Brain microvascular endothelial cell (primary cell): ENCODE measurements at regions not wholly inside any gene's neighbourhood (a gene's known extent, or its start where the extent isn't known, plus 50 kb on each side); places are given as distances from the start of the nearest gene placed in this dataset.

ENCODE experiments used
- DNase-seq: peaks from one replicate; pipeline ENCODE4 v3.0.0-alpha.2; 2020
- H3K27ac ChIP-seq: fragments of 250-450 bp; sonication (Bioruptor Pico); 2 replicates; pipeline ENCODE4 v1.5.1; 2020; ENCODE audit warnings: mild to moderate bottlenecking, moderate library complexity
- H3K27me3 ChIP-seq: fragments of 250-450 bp; sonication (Bioruptor Pico); replicated peaks from 2 replicates; pipeline ENCODE4 v1.5.1; 2020; ENCODE audit warnings: mild to moderate bottlenecking
- H3K36me3 ChIP-seq: fragments of 250-450 bp; sonication (Bioruptor Pico); replicated peaks from 2 replicates; pipeline ENCODE4 v1.5.1; 2020; ENCODE audit warnings: mild to moderate bottlenecking
- H3K4me3 ChIP-seq: 2 replicates; pipeline ENCODE4 v1.5.1; 2011; ENCODE audit warnings: low read depth, mild to moderate bottlenecking, control low read depth, low read length, moderate library complexity
- CTCF ChIP-seq: IDR thresholded peaks from 2 replicates; pipeline ENCODE4 v1.5.1; 2011; ENCODE audit warnings: low read depth, mild to moderate bottlenecking, moderate library complexity, low read length, control low read depth, inconsistent platforms; ENCODE audit errors: missing control alignments
- in situ Hi-C: cut with HindIII; loops from 2 replicates; pipeline ENCODE4 v1.10.0; 2017; ENCODE audit warnings: low sequenced_read_pairs, low pct_ligation_motif_present

- no peak for TF ChIP-seq CTCF
- no peak overlapping the region for H3K27ac ChIP-seq
- no peak overlapping the region for H3K4me3 ChIP-seq
- H3K36me3 ChIP-seq = no peaks in the 10 kb centered on the region
- no peak for DNase-seq
- H3K27me3 ChIP-seq = no peaks in the 10 kb centered on the region
- in situ Hi-C loops = no loop called here
These were observed 409.8 kb upstream of the GRID2 start for GRCh38 chr4:91894006-91894405.

GRCh38 chr4:91904556-91904955 is 399.2 kb upstream of the GRID2 start:
- no peaks in the 10 kb centered on the region for H3K27me3 ChIP-seq
- no peak overlapping the region for H3K27ac ChIP-seq
- no peak for DNase-seq
- TF ChIP-seq CTCF = no peak
- no peak overlapping the region for H3K4me3 ChIP-seq
- in situ Hi-C loops = no loop called here
- H3K36me3 ChIP-seq = no peaks in the 10 kb centered on the region

GRCh38 chr4:91909963-91910362 is 393.8 kb upstream of the GRID2 start:
- Histone ChIP-seq H3K27me3 (no peaks in the 10 kb centered on the region), H3K4me3 (no peak overlapping the region), H3K27ac (no peak overlapping the region), H3K36me3 (no peaks in the 10 kb centered on the region)
- in situ Hi-C loops = no loop called here
- DNase-seq = no peak
- no peak for TF ChIP-seq CTCF

GRCh38 chr4:91914176-91914804 is 389.5 kb upstream of the GRID2 start:
- no peak for DNase-seq
- no peak for TF ChIP-seq CTCF
- Histone ChIP-seq H3K4me3 (no peak overlapping the region), H3K27ac (no peak overlapping the region), H3K27me3 (no peaks in the 10 kb centered on the region), H3K36me3 (no peaks in the 10 kb centered on the region)
- in situ Hi-C loops = no loop called here

- no peak overlapping the region for H3K4me3 ChIP-seq
- H3K27me3 ChIP-seq = no peaks in the 10 kb centered on the region
- no peak overlapping the region for H3K27ac ChIP-seq
- H3K36me3 ChIP-seq = no peaks in the 10 kb centered on the region
- no peak for DNase-seq
- in situ Hi-C loops = no loop called here
- TF ChIP-seq CTCF = no peak
These were observed 387.5 kb upstream of the GRID2 start for GRCh38 chr4:91916219-91916618.

GRCh38 chr4:91924625-91925024 is 379.1 kb upstream of the GRID2 start:
- in situ Hi-C loops = no loop called here
- no peaks in the 10 kb centered on the region for H3K36me3 ChIP-seq
- no peak for DNase-seq
- TF ChIP-seq CTCF = no peak
- H3K27ac ChIP-seq = no peak overlapping the region
- H3K4me3 ChIP-seq = no peak overlapping the region
- H3K27me3 ChIP-seq = no peaks in the 10 kb centered on the region
